CD4-positive, alpha-beta T cell (primary cell): ENCODE measurements at regions not wholly inside any gene's neighbourhood (a gene's known extent, or its start where the extent isn't known, plus 50 kb on each side); places are given as distances from the start of the nearest gene placed in this dataset.

Source experiments
- ATAC-seq: fragments of 200-7000 bp; cut with Tn5 transposase; one replicate; pipeline ENCODE4 v1.10.0; 2022; ENCODE audit warnings: mild to moderate bottlenecking; ENCODE audit not compliant: poor library complexity
- CTCF ChIA-PET: fragments of 350-600 bp; sonication (Branson Sonifier 250); formaldehyde crosslinking; loops from one replicate; lab custom pipeline; 2021; ENCODE audit warnings: antibody characterized with exemption, inconsistent platforms; lab: Charles Lee
- POLR2A ChIA-PET: fragments of 350-600 bp; sonication (Branson Sonifier 250); formaldehyde crosslinking; loops from one replicate; lab custom pipeline; 2021; ENCODE audit warnings: antibody characterized with exemption, inconsistent platforms; lab: Charles Lee
- DNase-seq, 14 experiments: peaks; one replicate each; pipeline ENCODE4 v3.0.0-alpha.2; 2013 to 2020; ENCODE audit warnings: mixed read lengths in 2 of 14
- H3K27ac ChIP-seq, 2 donors: one replicate each; pipeline versions ENCODE4 v1.5.1 to v1.7.0; 2013; ENCODE audit warnings: low read length in 2 of 2, low read depth in 1 of 2, mild to moderate bottlenecking in 1 of 2
- H3K27me3 ChIP-seq, 2 experiments: 1 replicate in 1 of 2; 2 replicates in 1 of 2; pipeline versions ENCODE4 v1.6.1 to v1.7.0; 2013; ENCODE audit warnings: low read length in 2 of 2, control low read depth in 1 of 2, mild to moderate bottlenecking in 1 of 2, moderate library complexity in 1 of 2; ENCODE audit not compliant: insufficient read depth in 2 of 2, control insufficient read depth in 1 of 2
- H3K36me3 ChIP-seq: one replicate; pipeline ENCODE4 v1.6.1; 2013; ENCODE audit warnings: low read length, control low read depth; ENCODE audit not compliant: insufficient read depth
- H3K4me1 ChIP-seq: one replicate; pipeline ENCODE4 v1.6.1; 2013; ENCODE audit warnings: low read length, control low read depth; ENCODE audit not compliant: insufficient read depth
- H3K4me3 ChIP-seq: one replicate; pipeline ENCODE4 v1.5.1; 2013; ENCODE audit warnings: mild to moderate bottlenecking, low read length, moderate library complexity
- H3K9me3 ChIP-seq, 2 experiments: 1 replicate in 1 of 2; 2 replicates in 1 of 2; pipeline versions ENCODE4 v1.6.1 to v1.7.0; 2013; ENCODE audit warnings: low read length in 2 of 2, mild to moderate bottlenecking in 2 of 2, control low read depth in 1 of 2, moderate library complexity in 1 of 2; ENCODE audit not compliant: control insufficient read depth in 1 of 2, insufficient read depth in 1 of 2
- H3K27ac Mint-ChIP-seq: one replicate; pipeline ENCODE4 v1.8.0; 2020; ENCODE audit warnings: mixed read lengths
- H3K27me3 Mint-ChIP-seq: one replicate; pipeline ENCODE4 v1.8.0; 2021; ENCODE audit warnings: mixed read lengths
- H3K36me3 Mint-ChIP-seq: one replicate; pipeline ENCODE4 v1.8.0; 2021; ENCODE audit warnings: low read depth, mixed read lengths
- H3K4me1 Mint-ChIP-seq: one replicate; pipeline ENCODE4 v1.8.0; 2021; ENCODE audit warnings: low read depth, mixed read lengths
- H3K4me3 Mint-ChIP-seq: one replicate; pipeline ENCODE4 v1.8.0; 2020; ENCODE audit warnings: mild to moderate bottlenecking, mixed read lengths
- H3K9me3 Mint-ChIP-seq: one replicate; pipeline ENCODE4 v1.8.0; 2020; ENCODE audit warnings: mixed read lengths
- intact Hi-C, 2 experiments: fragments of 100-400 bp; cut with DNase I in 1 of 2; cut with micrococcal nuclease in 1 of 2; formaldehyde crosslinking; loops; one replicate each; pipeline versions ENCODE4 v1.15.1 to v1.9.0; 2023 to 2025; cut with DNase I, micrococcal nuclease
- TF ChIP-seq, protein P1 (sequence below): fragments of 200-600 bp; IDR thresholded peaks from one replicate; pipeline ENCODE4 v1.8.0; 2022; ENCODE audit warnings: antibody characterized with exemption, mild to moderate bottlenecking

DNA sequence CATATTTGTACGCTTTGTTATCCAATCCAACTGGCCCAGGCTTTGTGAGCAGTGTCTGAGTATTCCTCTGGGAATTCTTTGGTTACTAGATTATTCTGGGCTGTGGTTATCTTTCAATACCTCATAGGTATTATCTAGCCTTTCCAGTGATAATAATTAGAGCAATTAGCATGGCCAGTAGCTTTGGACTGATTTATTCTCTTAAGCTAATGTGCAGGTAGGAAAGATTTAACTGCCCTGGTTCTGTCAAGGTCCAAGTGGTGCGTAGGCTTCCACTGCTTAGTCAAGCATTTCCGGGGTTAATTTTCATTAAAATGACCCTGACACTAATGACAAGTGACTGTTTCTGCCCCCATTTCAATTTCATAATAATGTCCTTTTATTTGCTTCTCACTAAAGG, 54.2 kb upstream of the PMFBP1 start:
- Histone ChIP-seq H3K27me3 (no peaks in the 10 kb centered on the region), H3K27ac (no peak overlapping the region), H3K36me3 (no peaks in the 10 kb centered on the region), H3K9me3 (no peaks in the 10 kb centered on the region), H3K4me1 (no peaks in the 10 kb centered on the region), H3K4me3 (no peak overlapping the region)
- no peak overlapping the region for H3K27ac Mint-ChIP-seq
- ChIA-PET CTCF (no interaction called here), POLR2A (no interaction called here)
- H3K9me3 Mint-ChIP-seq, result no peaks in the 10 kb centered on the region
- ATAC-seq, result no peak
- intact Hi-C loops, result no loop called here
- TF ChIP-seq, protein P1, sequence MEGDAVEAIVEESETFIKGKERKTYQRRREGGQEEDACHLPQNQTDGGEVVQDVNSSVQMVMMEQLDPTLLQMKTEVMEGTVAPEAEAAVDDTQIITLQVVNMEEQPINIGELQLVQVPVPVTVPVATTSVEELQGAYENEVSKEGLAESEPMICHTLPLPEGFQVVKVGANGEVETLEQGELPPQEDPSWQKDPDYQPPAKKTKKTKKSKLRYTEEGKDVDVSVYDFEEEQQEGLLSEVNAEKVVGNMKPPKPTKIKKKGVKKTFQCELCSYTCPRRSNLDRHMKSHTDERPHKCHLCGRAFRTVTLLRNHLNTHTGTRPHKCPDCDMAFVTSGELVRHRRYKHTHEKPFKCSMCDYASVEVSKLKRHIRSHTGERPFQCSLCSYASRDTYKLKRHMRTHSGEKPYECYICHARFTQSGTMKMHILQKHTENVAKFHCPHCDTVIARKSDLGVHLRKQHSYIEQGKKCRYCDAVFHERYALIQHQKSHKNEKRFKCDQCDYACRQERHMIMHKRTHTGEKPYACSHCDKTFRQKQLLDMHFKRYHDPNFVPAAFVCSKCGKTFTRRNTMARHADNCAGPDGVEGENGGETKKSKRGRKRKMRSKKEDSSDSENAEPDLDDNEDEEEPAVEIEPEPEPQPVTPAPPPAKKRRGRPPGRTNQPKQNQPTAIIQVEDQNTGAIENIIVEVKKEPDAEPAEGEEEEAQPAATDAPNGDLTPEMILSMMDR, result no peak
- no peaks in the 10 kb centered on the region for H3K36me3 Mint-ChIP-seq
- H3K27me3 Mint-ChIP-seq, result no peaks in the 10 kb centered on the region
- no peak overlapping the region for H3K4me3 Mint-ChIP-seq
- no peak for DNase-seq
- no peaks in the 10 kb centered on the region for H3K4me1 Mint-ChIP-seq

DNA sequence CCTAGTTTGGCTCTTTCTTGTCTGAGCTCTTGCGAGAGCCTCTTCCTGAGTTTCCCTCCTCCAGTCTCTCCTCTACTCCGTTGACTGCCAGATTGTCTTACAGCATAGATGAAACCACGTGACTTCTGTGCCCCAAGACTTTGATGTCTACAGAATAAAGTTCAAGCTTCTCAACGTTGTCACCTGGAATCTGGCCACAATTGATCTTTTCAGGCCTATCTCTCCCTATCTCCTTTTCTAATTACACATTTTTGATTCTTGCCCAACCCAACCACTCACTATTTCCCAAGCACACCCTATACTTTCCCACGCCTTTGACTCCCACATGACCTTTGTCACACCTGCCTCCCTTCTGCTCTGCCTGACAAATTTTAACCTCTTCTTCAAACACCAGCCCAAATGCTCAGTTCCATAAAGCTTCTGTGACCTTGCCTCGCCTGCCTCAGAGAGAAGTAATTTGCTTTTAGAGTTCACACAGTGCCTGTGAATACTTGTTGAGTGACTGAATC, 52.4 kb upstream of the PMFBP1 start:
- no peaks in the 10 kb centered on the region for H3K9me3 Mint-ChIP-seq
- ChIA-PET CTCF (no interaction called here), POLR2A (interaction anchor here (0.6 kb wide), 1 partner anchor 67 kb away, joined by 3 read pairs; no protein-coding TSS in a partner anchor)
- H3K4me1 Mint-ChIP-seq, result no peaks in the 10 kb centered on the region
- ATAC-seq (no peak), DNase-seq (no peak)
- H3K4me1 ChIP-seq, result no peaks in the 10 kb centered on the region
- no peaks in the 10 kb centered on the region for H3K36me3 ChIP-seq
- H3K9me3 ChIP-seq, result no peaks in the 10 kb centered on the region
- H3K27me3 Mint-ChIP-seq, result no peaks in the 10 kb centered on the region
- H3K27ac Mint-ChIP-seq, result no peak overlapping the region
- no peak overlapping the region for H3K4me3 Mint-ChIP-seq
- H3K36me3 Mint-ChIP-seq, result no peaks in the 10 kb centered on the region
- intact Hi-C loops, result no loop called here
- no peak overlapping the region for H3K27ac ChIP-seq
- TF ChIP-seq, protein P1, result no peak
- no peaks in the 10 kb centered on the region for H3K27me3 ChIP-seq
- H3K4me3 ChIP-seq, result no peak overlapping the region

- DNase-seq (no peak), ATAC-seq (no peak)
- Mint-ChIP-seq H3K27me3 (no peaks in the 10 kb centered on the region), H3K36me3 (no peaks in the 10 kb centered on the region), H3K4me3 (no peak overlapping the region), H3K4me1 (no peaks in the 10 kb centered on the region), H3K9me3 (no peaks in the 10 kb centered on the region), H3K27ac (no peak overlapping the region)
- Histone ChIP-seq H3K9me3 (no peaks in the 10 kb centered on the region), H3K4me1 (no peaks in the 10 kb centered on the region), H3K36me3 (no peaks in the 10 kb centered on the region), H3K4me3 (no peak overlapping the region), H3K27me3 (no peaks in the 10 kb centered on the region), H3K27ac (no peak overlapping the region)
- ChIA-PET CTCF (no interaction called here), POLR2A (no interaction called here)
- TF ChIP-seq, protein P1, result no peak
- intact Hi-C loops, result no loop called here
These were observed 50.5 kb upstream of the PMFBP1 start for GRCh38 chr16:72222503-72222902.
